Activated gamma-delta T cell treated with Interleukin-2 at 50 U/mL for 16 hours (primary cell): ENCODE measurements at regions not wholly inside any gene's neighbourhood (a gene's known extent, or its start where the extent isn't known, plus 50 kb on each side); places are given as distances from the start of the nearest gene placed in this dataset.

Experiments used
- DNase-seq: peaks from one replicate; pipeline ENCODE4 v3.0.0-alpha.2; 2020

DNA sequence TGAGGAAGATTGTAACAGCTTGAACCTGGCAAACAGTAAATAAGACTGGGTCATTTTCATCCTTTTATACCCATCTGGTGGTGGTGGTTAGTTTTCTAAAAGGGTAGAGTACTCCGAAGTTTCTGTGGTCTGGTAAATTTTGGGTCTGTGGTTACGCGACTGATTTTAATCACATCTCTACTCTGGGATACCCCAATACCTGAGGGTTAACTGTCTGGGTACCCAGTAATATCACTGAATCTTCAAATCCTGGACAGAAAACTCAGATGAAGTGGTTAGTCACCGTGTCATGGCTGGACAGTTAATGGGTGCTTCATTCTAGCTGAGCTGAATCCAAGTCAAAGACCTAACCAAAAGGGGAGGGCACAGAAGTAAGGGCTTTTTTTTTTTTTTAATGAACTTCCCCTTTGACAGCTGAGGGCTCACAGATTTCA, 474.2 kb downstream of the GADD45G start:
- no peak for DNase-seq

DNA sequence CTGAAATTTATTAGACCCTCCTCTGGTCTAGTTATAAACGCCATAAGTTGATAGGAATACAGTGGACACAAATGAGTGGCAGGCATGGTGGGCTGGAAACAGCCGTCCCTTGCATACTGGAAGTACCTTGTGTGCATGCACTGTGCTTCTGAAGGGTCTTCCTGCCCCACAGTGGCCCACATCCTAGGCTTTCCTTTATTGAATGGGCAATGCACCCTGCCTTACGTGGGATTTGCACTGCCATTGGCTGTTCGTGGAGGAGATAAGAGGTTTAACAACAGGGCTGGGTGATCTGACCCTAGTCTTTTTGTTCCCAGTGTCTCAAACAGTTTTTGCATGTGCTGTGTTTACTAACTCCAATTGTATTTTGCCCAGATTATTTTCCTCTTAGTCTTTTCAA, 480.8 kb downstream of the GADD45G start:
- no peak for DNase-seq

DNA sequence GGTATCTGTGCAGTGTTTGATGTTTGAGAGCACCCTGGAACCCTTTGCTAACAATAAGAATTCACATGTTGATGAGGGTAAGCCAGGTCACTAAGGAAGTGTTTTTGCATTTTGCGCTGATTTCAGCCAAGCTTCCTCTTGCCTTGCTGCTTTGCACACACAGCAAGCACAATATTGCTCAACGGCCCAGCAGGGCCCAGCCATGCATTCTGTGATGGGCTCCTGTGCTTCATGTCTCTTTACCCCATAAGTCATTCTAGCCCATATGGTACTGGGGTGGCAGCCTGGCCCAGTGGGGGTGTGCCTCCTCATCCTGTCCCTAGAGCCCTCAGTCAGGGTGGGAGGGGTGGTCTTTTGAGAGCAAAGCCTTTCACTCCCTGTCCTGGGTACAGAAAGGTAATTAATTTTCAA, 481.3 kb downstream of the GADD45G start:
- no peak for DNase-seq

DNA sequence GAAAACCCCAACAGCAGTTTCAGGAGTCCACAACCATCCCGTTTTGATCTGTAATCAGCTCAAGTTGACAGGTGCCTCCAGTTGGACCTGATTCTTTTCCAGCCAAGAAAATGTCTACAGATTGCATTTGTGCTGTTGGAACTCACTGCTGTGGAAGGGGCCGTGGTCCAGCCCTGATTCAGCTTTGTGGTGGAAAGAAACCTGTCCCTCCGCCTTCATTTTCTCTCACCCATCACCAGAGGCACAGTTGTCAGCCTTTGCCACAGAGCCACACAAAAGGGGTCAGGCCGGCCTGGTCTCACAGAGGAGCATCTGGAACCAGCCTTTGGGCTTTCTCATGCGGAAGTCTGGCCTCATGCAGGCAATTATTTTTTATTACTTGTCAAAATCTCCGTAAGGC, 483.6 kb downstream of the GADD45G start:
- DNase-seq: no peak

DNA sequence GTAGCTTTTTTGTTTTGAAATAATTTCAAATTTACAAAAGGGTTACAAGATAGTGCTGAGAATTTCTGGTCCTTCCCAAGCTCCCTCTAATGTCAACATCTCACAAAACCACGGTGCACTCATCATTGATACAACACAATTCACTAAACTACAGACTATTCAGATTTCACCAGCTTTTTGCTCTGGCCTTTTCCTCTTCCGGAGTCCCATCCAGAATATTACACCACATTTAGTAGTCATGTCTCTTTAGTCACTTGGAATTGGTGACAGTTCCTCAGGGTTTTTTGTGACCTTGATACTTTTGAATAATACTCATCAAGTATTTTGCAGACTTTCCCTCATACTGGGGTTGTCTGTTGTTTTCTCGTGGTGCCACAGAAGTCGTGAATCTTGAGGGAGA, 484.0 kb downstream of the GADD45G start:
- no peak for DNase-seq

DNA sequence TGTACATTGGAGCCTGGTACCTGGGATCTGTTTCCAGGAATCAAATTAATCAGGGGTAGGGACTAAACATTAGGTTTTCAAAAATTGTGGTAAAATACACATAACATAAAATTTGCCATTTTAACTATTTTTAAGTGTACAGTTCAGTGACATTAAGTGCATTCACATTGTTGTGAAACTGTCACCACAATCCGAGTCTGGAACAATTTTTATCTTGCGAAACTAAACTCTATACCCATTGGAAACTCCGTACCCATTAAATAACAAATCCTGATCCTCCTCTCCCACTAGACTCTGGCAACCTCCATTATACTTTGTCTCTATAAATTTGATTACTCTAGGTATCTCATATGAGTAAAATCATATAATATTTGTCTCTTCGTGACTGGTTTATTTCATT, 486.2 kb downstream of the GADD45G start:
- DNase-seq: no peak

DNA sequence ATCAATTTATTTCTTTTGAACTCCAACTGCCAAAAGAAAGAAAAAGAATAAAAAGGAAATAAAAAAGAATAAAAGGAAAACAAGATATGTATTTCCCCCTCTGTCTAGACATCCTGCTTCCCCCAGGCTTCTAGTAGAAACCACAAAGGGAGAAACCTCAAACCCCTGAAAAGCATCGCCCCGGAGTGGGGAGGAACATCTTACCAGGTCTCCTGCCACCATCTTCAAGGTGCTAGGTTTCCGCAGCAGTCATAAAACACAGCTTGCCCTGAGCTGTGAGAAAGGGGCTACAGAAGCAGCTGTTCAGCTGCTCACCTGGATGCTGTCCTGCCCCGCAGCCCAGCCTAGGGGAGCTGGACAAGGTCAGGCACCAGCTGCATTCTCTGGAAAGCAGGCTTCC, 487.7 kb downstream of the GADD45G start:
- no peak for DNase-seq

DNA sequence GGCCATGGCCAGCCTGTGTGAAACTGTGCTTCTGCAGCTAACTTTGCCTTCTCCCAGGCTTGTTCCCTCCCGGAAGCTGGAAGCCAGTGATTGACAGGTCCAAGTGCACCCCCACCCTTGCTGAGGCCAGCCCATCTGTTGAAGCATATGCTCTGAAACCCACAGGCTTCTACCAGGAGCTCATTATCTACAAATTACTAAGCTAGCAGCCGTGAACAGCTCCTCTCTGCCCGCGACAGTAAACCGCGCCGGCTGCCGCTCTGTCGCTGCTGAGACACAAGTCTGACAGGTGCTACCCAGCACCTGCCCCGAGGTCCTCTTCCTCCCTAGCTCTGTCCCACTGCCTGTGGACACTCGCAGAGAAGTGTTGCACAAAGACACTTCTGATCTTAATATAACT, 490.9 kb downstream of the GADD45G start:
- no peak for DNase-seq

DNA sequence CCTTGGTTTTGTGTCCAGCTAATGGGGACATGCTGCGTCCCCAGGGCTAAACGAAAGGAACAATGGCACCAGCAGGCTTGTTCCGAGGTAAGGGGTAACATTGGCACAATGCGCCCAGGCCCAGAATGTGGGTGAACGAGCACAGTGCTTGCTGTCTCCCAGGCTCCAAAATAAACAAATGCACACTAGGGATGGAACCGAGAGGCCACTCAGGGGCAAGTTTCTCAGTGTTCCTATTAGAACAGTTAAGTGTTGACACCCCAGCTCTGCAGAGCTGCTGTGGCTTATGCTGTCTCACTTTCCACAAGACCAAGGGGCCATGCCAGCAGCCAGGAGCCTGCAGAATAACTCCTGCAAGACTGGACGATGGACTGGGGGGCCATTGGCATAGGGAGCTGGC, 492.4 kb downstream of the GADD45G start:
- no peak for DNase-seq

DNA sequence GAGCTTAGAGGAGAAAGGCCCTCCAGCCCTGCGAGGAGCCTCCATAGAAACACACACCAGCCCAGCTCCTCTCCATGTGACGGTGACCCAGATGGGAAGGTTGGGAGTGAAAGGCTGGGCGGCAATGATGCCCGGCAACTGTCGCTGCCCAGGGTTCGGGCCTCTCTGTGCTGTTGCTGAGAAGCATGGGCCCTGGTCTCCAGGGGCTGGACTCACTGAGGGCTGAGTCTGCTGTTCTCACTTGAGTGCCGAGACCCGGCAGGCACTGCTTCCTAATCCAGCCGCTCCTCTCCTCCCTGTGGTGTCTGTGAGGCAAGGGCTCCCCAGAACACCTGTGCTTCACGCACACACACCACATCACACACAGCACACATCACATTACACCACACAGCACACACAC, 493.6 kb downstream of the GADD45G start:
- no peak for DNase-seq

DNA sequence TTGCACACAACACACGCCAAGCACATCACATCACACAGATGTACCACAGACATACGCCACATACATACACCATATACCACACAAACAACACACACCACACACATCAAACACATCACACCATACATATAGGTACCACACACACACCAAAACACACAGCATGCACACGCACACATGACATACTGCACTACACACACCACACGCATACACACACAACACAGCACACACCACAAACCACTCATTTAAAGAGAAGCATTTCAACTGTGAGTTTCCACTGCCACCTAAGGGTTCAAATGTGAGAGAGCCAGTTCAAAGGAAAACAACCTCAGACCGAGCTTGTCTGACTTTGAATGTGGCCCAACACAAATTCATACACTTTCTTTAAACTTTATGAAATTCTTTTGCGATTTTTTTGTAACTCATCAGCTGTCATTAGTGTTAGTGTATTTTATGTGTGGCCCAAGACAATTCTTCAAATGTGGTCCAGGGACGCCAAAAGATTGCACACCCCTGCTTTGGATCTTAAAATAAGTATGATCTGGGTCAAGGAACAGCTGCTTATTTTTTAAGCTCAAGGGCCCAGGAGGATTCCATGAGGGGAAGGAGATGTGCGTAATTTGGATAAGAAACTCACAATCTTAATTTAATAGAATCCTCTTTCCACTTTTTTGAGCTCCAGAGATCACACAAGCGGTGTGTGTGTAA, 494.6 kb downstream of the GADD45G start:
- no peak for DNase-seq

DNA sequence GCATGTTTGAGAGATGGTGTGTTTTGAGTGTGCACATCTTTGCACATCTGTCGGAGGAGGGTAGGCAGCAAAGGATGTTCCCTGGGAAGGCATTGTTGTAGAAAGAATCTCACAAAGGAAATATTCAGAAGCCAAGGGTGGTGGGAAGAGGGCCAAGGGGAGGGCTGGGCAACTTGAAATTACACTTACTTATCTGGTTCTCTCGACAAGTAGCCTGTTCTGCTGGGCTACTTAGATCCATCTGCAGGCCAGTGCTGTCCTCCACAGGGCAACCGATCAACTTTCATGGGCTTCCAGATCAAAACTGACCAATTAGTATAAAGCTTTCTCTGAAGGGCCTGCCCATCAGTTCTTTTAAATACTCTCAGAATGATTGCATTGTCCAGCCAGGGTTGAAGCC, 495.2 kb downstream of the GADD45G start:
- DNase-seq: no peak

DNA sequence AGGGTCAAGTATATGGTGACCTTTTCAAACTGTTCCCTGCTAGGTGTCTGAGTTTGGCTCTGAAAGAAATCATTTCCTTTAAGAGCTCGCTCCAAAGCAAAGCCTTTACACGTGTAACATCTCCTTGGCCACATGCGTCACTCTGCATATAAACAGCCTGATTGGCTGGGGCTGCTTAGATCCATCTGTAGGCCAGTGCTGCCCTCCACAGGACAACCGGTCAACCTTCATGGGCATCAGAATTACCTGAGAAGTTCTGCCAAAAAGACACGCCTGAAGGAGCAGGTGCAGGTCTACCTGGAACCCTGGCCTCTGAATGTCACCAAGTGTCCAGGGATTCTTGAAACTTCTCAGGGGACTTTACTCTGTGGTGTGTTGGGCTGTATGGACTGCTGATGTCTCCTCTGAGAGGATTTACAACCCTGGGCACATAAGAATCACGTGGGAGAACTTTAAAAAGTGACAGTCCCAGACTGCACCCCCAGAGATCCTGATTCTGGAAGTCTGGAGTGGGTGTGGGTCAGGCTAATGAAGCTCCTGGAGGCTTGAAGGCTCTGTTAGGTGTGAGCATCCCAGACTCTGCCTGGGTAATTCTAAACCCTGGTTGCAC, 497.6 kb downstream of the GADD45G start:
- peak; percentile 60 for DNase-seq

DNA sequence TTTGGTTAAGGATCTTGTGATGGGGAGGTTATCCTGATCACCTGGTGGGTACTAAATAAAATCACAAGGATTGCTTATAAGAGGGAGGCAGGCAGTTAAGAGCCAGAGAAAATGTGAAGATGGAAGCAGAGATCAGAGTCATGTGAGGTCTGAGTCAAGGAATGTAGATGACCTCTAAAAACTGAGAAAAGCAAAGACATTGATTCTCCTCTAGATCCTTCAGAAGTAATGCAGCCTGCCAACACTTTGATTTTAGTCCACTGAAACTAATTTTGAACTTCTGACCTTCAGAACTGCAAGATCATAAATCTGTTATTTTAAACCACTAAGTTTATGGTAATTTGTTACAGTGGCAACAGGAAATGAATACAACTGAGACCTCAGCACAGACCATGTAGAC, 499.0 kb downstream of the GADD45G start:
- DNase-seq: no peak

DNA sequence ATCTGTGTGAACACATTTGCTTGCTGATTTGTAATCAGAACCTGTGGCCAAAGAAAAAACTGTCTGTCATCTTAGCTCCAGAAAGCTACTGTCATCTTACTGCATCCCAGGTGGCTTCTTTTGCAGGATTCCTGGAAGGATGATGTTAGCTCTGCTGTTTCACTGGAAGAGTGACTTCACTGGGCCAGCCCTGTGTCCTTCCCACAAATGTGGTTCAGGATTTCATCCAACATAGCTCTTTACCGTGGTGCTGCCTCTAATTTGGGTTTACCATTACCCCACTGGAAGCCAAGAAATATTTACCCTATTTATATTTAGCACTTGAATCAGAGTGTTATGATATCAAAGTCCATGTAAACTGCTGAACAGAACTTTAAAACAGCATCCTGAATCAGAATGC, 501.0 kb downstream of the GADD45G start:
- DNase-seq: no peak

DNA sequence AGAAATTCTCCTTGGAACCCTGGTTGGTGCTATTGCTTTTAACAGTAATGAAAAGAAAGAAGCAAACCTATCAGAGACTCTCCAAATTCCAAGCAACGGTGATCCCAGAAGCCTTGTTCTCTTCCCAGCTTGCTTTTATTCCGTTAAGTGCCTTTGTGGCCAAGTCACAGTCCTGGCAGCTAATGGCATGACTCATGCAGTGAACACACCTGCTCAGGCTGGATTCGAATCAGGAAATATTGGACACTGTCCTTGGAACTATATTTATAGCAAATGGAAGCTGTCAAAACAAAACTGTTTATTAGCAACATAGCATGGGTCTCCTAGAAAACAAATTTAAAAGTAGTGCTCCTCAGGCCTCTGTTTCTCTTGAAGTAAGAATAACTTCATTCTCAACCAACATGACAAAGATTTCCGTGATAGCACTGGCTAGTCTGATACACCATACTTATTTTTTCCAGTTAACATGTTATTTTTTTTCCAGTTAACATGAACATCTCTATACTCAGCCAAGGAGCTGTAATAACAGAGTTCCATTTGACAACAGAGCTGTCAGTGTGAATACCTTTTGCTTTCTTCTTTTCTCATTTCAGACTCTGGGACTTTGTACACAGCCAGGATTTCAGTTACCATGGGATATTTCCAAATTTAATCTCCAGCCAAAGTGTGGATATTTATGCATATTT, 502.4 kb downstream of the GADD45G start:
- no peak for DNase-seq

DNA sequence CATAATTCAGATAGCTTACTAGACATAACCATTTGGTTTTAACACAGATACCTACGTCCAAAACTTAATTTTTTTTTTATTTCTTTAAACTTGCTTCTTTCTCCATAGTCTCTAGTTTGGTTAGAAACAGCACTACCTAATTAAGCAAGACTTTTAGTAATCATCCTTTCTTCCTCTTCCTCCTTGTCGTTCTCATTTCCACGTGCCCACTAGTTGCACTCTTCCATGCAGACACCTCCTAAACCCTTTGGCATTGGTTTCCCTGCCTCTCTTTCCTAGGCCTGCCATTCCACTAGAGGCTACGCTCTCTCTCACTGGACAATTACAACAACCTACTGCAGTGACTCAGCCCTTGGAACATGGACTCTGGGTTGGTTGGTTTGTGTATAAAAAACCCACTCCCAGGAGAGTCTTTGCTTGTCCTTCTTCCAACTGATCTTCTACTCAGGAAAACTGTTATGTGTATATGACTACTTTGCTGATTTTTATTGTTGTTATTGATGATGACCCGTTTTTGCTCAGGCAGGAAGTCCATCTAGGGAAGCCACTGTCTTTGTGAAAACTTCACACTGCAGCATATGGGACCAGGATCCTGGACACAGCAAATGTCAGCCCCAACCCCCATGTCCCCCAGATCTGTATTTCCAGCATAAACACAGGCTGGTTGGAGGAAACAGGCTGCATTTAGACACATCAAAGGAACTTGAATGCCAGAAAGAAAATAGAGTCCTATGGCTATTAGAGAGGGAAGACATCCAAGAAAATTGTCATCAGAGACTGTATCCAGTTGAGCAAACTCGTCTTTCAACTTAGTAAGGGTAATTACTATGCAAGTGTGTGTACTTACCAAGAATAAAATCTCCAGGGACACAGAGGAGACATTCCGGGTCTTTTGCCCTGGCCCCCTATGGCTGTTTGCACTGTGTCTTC, 503.2 kb downstream of the GADD45G start:
- DNase-seq: no peak

DNA sequence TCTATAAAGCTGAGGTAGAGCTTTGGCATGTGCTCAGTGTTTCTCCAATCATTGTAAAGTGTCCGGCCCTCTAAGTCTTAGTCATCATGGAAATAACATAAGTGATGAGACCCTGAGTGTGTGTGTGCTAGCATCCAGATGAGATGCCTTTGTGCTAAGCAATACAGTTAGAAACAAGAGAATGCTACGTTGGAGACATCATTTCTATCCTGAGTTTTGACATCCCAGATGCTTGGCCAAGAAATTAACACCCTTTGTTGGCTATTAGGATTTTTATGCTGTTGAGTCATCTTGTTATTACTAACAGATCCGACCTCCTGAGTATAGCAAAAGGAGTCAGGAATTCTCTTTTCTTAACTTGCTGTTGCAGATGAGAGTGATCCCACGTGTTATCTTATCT, 508.0 kb downstream of the GADD45G start:
- no peak for DNase-seq

DNA sequence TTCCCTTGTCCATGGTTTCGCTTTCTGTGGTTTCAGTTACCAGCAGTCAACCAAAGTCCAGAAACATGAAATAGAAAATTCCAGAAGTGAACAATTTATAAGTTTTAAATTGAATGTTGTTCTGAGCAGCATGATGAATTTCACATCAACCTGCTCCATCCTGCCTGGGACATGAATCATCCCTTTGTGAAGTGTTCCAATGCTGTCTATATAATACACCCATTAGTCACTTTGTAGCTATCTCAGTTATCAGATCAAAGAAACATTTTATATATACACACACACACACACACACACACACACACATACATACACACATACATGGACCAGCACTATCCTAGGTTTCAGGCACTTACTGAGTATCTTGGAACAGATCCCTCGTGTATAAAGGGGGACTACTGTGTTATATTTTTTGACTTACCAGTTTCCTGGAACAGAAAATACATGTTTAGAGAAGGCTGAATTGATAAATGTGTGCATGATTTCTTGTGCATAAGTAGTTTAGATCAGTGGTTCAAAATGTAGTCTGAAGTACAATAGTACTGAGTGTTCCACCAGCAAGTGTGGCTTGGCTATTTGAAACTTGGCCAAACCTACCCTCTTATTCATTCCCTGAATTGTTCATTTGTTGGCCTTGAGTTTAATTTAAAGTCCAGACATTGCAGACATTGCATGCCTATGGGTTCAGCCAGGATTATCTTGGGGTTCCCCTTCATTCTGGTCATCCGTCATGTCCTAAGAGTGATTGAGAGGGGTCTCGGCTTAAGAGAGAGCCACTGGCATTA, 510.0 kb downstream of the GADD45G start:
- DNase-seq: no peak

DNA sequence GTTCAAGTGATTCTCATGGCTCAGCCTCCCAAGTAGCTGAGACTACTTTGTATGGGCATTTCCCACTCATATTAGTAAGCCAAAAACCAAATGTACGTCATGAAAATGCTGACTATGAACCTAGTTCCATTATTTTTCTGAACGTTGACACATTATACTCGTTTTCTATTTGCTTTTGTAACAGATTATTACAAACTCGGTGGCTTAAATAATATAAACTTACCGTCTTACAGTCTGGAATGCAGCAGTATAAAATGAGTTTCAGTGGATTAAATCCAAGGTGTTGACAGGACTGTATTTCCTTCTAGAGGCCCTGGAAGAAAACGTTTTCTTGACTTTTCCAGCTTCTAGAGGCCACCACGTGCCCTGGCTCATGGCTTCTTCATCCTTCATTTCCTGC, 517.0 kb downstream of the GADD45G start:
- no peak for DNase-seq

DNA sequence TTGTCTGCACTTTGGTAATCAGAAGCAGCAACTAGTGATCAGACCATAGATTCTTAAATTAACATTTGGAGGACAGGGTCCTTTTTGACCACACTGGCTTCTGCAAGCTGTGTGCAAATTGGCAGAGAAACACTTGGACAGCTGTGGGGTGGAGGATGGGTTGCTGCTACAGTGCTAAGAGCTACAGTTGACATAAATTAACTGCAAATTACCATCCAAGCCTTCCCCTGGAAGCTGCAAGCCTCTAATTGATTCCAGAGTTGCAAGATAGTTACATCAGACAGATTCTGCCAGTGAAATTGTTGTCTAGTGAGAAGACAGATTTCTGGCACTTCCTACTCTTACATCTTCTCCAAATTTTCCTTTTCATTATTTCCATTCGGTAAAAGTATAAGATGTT, 517.7 kb downstream of the DIRAS2 start:
- no peak for DNase-seq

DNA sequence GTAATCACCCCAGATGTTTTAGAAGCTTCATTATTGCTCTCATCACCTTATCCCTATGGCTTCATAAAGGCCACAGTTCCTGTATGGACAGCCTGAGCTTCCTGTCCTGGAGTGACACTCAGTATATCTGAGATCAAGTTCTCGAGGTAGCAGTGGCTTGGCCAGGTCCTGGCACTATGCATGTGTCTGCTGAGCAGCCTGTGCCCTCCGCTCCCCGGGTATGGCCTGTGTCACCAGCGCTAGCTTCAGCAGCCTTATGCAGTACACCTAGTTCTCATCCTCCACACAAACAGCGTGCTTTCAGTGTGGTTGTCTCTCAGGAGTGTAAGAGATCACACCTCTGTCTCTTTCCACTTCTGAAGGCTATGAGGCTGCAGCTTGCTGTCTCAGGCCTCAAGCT, 514.7 kb downstream of the DIRAS2 start:
- no peak for DNase-seq
